Endodermal cell (in vitro differentiated cells): ENCODE measurements at regions not wholly inside any gene's neighbourhood (a gene's known extent, or its start where the extent isn't known, plus 50 kb on each side); places are given as distances from the start of the nearest gene placed in this dataset.

Experiments used
- DNase-seq: peaks from one replicate; pipeline ENCODE4 v3.0.0-alpha.2; 2017
- H3K27ac ChIP-seq: 2 replicates; pipeline ENCODE4 v1.5.1; 2013; ENCODE audit warnings: mild to moderate bottlenecking, low read depth, low read length, moderate library complexity
- H3K27me3 ChIP-seq: 2 replicates; pipeline ENCODE4 v1.6.1; 2013; ENCODE audit warnings: mild to moderate bottlenecking, low read length, moderate library complexity; ENCODE audit not compliant: insufficient read depth, control insufficient read depth, poor library complexity, severe bottlenecking
- H3K36me3 ChIP-seq: 2 replicates; pipeline ENCODE4 v1.7.0; 2013; ENCODE audit warnings: mild to moderate bottlenecking, low read length, moderate library complexity; ENCODE audit not compliant: control insufficient read depth, insufficient read depth
- H3K4me1 ChIP-seq: one replicate; pipeline ENCODE4 v1.7.0; 2013; ENCODE audit warnings: low read length; ENCODE audit not compliant: control insufficient read depth, insufficient read depth
- H3K4me3 ChIP-seq: 2 replicates; pipeline ENCODE4 v1.5.1; 2013; ENCODE audit warnings: mild to moderate bottlenecking, low read length, moderate library complexity
- H3K9ac ChIP-seq: 2 replicates; pipeline ENCODE4 v1.6.1; 2013; ENCODE audit warnings: mild to moderate bottlenecking, low read length, moderate library complexity; ENCODE audit not compliant: poor library complexity, severe bottlenecking; ENCODE audit errors: extremely low read depth
- H3K9me3 ChIP-seq: 2 replicates; pipeline ENCODE4 v1.6.1; 2013; ENCODE audit warnings: mild to moderate bottlenecking, low read length, moderate library complexity; ENCODE audit not compliant: control insufficient read depth
- H3K27ac Mint-ChIP-seq: 2 replicates; pipeline ENCODE4 v1.8.0; 2020; ENCODE audit warnings: mixed read lengths
- H3K27me3 Mint-ChIP-seq: 2 replicates; pipeline ENCODE4 v1.8.0; 2021; ENCODE audit warnings: mild to moderate bottlenecking, mixed read lengths; ENCODE audit not compliant: insufficient read depth
- H3K36me3 Mint-ChIP-seq: 2 replicates; pipeline ENCODE4 v1.8.0; 2020; ENCODE audit warnings: low read depth, mixed read lengths
- H3K4me1 Mint-ChIP-seq: 2 replicates; pipeline ENCODE4 v1.8.0; 2020; ENCODE audit warnings: mixed read lengths
- H3K4me3 Mint-ChIP-seq: 2 replicates; pipeline ENCODE4 v1.8.0; 2020; ENCODE audit warnings: mild to moderate bottlenecking, moderate library complexity, mixed read lengths
- H3K9me3 Mint-ChIP-seq: 2 replicates; pipeline ENCODE4 v1.8.0; 2020; ENCODE audit warnings: mild to moderate bottlenecking, mixed read lengths
- WGBS, 2 experiments: methylation state at CpG; one replicate each; pipeline versions ENCODE4 v1.1.5 to v1.1.7; 2013; ENCODE audit warnings: missing lambda C conversion rate in 2 of 2, mixed read lengths in 1 of 2; ENCODE audit not compliant: insufficient coverage in 1 of 2, insufficient read length in 1 of 2; 5-methylcytosine and 5-hydroxymethylcytosine counted together
- TF ChIP-seq, protein P1 (sequence below): fragments of 200-600 bp; sonication (generic); conservative IDR thresholded peaks from 2 replicates; pipeline ENCODE4 v1.5.0; 2021; ENCODE audit warnings: antibody characterized with exemption, mild to moderate bottlenecking

GRCh38 chr2:74059137-74059775 lies 74.5 kb downstream of the TET3 start:
- H3K4me1 ChIP-seq, result no peaks in the 10 kb centered on the region
- Mint-ChIP-seq H3K36me3 (peaks cover 39% of the 10 kb centered on the region), H3K4me1 (peaks cover 3% of the 10 kb centered on the region), H3K27ac (no peak overlapping the region), H3K9me3 (peaks cover 20% of the 10 kb centered on the region), H3K27me3 (no peaks in the 10 kb centered on the region), H3K4me3 (no peak overlapping the region)
- H3K9ac ChIP-seq, result no peak overlapping the region
- peaks cover 4% of the 10 kb centered on the region for H3K36me3 ChIP-seq
- no peaks in the 10 kb centered on the region for H3K27me3 ChIP-seq
- DNase-seq, result no peak
- WGBS, 2 experiments, result 96 to 100% methylated on average over 6 to 7 of the region's 7 CpGs
- TF ChIP-seq, protein P1, sequence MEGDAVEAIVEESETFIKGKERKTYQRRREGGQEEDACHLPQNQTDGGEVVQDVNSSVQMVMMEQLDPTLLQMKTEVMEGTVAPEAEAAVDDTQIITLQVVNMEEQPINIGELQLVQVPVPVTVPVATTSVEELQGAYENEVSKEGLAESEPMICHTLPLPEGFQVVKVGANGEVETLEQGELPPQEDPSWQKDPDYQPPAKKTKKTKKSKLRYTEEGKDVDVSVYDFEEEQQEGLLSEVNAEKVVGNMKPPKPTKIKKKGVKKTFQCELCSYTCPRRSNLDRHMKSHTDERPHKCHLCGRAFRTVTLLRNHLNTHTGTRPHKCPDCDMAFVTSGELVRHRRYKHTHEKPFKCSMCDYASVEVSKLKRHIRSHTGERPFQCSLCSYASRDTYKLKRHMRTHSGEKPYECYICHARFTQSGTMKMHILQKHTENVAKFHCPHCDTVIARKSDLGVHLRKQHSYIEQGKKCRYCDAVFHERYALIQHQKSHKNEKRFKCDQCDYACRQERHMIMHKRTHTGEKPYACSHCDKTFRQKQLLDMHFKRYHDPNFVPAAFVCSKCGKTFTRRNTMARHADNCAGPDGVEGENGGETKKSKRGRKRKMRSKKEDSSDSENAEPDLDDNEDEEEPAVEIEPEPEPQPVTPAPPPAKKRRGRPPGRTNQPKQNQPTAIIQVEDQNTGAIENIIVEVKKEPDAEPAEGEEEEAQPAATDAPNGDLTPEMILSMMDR, result no peak
- no peak overlapping the region for H3K4me3 ChIP-seq
- peaks cover 10% of the 10 kb centered on the region for H3K9me3 ChIP-seq
- no peak overlapping the region for H3K27ac ChIP-seq

GRCh38 chr2:74063486-74063885 lies 78.8 kb downstream of the TET3 start:
- 97% methylated on average over 2 of the region's 3 CpGs; no CpG with 5 or more reads in 1 of the 2 experiments for WGBS, 2 experiments
- Histone ChIP-seq H3K27ac (no peak overlapping the region), H3K36me3 (peaks cover 4% of the 10 kb centered on the region), H3K4me1 (no peaks in the 10 kb centered on the region), H3K4me3 (no peak overlapping the region), H3K27me3 (no peaks in the 10 kb centered on the region), H3K9me3 (peaks cover 10% of the 10 kb centered on the region), H3K9ac (no peak overlapping the region)
- H3K27me3 Mint-ChIP-seq, result no peaks in the 10 kb centered on the region
- H3K4me1 Mint-ChIP-seq, result peaks cover 2% of the 10 kb centered on the region
- peaks cover 35% of the 10 kb centered on the region for H3K36me3 Mint-ChIP-seq
- TF ChIP-seq, protein P1, result no peak
- DNase-seq, result no peak
- H3K9me3 Mint-ChIP-seq, result peaks cover 20% of the 10 kb centered on the region
- no peak overlapping the region for H3K27ac Mint-ChIP-seq
- no peak overlapping the region for H3K4me3 Mint-ChIP-seq

DNA sequence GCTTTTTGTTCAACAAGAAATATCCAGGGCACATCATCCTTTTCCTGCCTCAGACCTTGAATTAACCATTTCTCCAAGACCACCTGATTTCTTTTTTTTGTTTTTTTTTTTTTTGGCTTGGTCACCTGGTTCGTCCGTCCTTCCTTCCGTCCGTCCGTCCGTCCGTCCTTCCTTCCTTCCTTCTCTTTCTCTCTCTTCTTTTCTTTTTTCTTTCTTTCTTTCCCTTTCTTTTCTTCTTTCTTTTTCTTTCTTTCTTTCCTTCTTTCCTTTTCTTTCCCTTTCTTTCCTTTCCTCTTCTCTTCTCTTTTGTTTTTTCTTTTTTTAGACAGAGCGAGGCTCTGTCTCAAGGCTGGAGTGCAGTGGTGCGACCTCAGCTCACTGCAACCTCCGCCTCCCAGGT lies 80.7 kb downstream of the TET3 start:
- Histone ChIP-seq H3K4me1 (no peaks in the 10 kb centered on the region), H3K27me3 (no peaks in the 10 kb centered on the region), H3K27ac (no peak overlapping the region), H3K9ac (no peak overlapping the region), H3K4me3 (no peak overlapping the region), H3K9me3 (no peaks in the 10 kb centered on the region), H3K36me3 (peaks cover 12% of the 10 kb centered on the region)
- DNase-seq, result no peak
- TF ChIP-seq, protein P1, result no peak
- H3K27me3 Mint-ChIP-seq, result no peaks in the 10 kb centered on the region
- peaks cover 2% of the 10 kb centered on the region for H3K4me1 Mint-ChIP-seq
- no peak overlapping the region for H3K4me3 Mint-ChIP-seq
- peaks cover 16% of the 10 kb centered on the region for H3K9me3 Mint-ChIP-seq
- peaks cover 35% of the 10 kb centered on the region for H3K36me3 Mint-ChIP-seq
- H3K27ac Mint-ChIP-seq, result no peak overlapping the region
- 94 to 96% methylated on average over 8 to 10 of the region's 10 CpGs for WGBS, 2 experiments
